ENCODE measurements at regions not wholly inside any gene's neighbourhood (a gene's known extent, or its start where the extent isn't known, plus 50 kb on each side); places are given as distances from the start of the nearest gene placed in this dataset.

- DNase-seq, result no peak
- H3K4me3 ChIP-seq, result no peak overlapping the region
- no peaks in the 10 kb centered on the region for H3K36me3 ChIP-seq
- TF ChIP-seq, protein P1, sequence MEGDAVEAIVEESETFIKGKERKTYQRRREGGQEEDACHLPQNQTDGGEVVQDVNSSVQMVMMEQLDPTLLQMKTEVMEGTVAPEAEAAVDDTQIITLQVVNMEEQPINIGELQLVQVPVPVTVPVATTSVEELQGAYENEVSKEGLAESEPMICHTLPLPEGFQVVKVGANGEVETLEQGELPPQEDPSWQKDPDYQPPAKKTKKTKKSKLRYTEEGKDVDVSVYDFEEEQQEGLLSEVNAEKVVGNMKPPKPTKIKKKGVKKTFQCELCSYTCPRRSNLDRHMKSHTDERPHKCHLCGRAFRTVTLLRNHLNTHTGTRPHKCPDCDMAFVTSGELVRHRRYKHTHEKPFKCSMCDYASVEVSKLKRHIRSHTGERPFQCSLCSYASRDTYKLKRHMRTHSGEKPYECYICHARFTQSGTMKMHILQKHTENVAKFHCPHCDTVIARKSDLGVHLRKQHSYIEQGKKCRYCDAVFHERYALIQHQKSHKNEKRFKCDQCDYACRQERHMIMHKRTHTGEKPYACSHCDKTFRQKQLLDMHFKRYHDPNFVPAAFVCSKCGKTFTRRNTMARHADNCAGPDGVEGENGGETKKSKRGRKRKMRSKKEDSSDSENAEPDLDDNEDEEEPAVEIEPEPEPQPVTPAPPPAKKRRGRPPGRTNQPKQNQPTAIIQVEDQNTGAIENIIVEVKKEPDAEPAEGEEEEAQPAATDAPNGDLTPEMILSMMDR (IDR thresholded peaks at IDR 0.05), result no peak
- H3K27ac ChIP-seq, result no peak overlapping the region
- H3K9me3 ChIP-seq, result no peaks in the 10 kb centered on the region
- no peak for ATAC-seq
- intact Hi-C loops (cut with DNase I), result no loop called here
- no peak for FAIRE-seq
- H3K27me3 ChIP-seq, result no peaks in the 10 kb centered on the region
- H3K4me1 ChIP-seq, result peaks cover 0 to 4% (median 3%) of the 10 kb centered on the region in 3 donors
Observed at GRCh38 chr17:52209507-52209906, 51.0 kb upstream of the CA10 start.
